ENCODE measurements at regions not wholly inside any gene's neighbourhood (a gene's known extent, or its start where the extent isn't known, plus 50 kb on each side); places are given as distances from the start of the nearest gene placed in this dataset.

GRCh38 chr1:9476790-9477463, 62.3 kb upstream of the SLC25A33 start:
- Mint-ChIP-seq H3K27me3 (ENCODE audit: low read depth, unreplicated experiment) (peaks cover 16% of the 10 kb centered on the region), H3K36me3 (ENCODE audit: low read depth, unreplicated experiment) (no peaks in the 10 kb centered on the region), H3K27ac (ENCODE audit: unreplicated experiment) (no peak overlapping the region), H3K4me3 (ENCODE audit: unreplicated experiment) (no peak overlapping the region), H3K9me3 (ENCODE audit: unreplicated experiment) (no peaks in the 10 kb centered on the region), H3K4me1 (ENCODE audit: low read depth, unreplicated experiment) (peaks cover 12% of the 10 kb centered on the region)
- Histone ChIP-seq H3K4me2 (ENCODE audit: low read length) (no peak overlapping the region), H3K27me3 (ENCODE audit: insufficient read depth, low read length) (no peaks in the 10 kb centered on the region), H2AFZ (ENCODE audit: low read depth, low read length) (no peak overlapping the region), H3K4me3 (ENCODE audit: insufficient read depth, low read depth, low read length) (no peak overlapping the region), H3K4me1 (ENCODE audit: insufficient read depth, low read length) (peaks cover 10% of the 10 kb centered on the region), H3K36me3 (ENCODE audit: insufficient read depth, low read length) (no peaks in the 10 kb centered on the region), H3K9me3 (ENCODE audit: insufficient read depth, low read depth, low read length) (no peaks in the 10 kb centered on the region), H4K20me1 (ENCODE audit: insufficient read depth, low read length) (no peaks in the 10 kb centered on the region), H3K27ac (ENCODE audit: low read depth, low read length) (no peak overlapping the region), H3K79me2 (ENCODE audit: insufficient read depth, low read length) (no peaks in the 10 kb centered on the region), H3K9ac (ENCODE audit: low read length) (no peak overlapping the region)
- no peak for FAIRE-seq
- peak; percentile 22 for DNase-seq (ENCODE audit: low read depth)
- TF ChIP-seq, protein P1, sequence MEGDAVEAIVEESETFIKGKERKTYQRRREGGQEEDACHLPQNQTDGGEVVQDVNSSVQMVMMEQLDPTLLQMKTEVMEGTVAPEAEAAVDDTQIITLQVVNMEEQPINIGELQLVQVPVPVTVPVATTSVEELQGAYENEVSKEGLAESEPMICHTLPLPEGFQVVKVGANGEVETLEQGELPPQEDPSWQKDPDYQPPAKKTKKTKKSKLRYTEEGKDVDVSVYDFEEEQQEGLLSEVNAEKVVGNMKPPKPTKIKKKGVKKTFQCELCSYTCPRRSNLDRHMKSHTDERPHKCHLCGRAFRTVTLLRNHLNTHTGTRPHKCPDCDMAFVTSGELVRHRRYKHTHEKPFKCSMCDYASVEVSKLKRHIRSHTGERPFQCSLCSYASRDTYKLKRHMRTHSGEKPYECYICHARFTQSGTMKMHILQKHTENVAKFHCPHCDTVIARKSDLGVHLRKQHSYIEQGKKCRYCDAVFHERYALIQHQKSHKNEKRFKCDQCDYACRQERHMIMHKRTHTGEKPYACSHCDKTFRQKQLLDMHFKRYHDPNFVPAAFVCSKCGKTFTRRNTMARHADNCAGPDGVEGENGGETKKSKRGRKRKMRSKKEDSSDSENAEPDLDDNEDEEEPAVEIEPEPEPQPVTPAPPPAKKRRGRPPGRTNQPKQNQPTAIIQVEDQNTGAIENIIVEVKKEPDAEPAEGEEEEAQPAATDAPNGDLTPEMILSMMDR (IDR thresholded peaks at IDR 0.05; ENCODE audit: insufficient read depth, low read depth, low read length) = no peak
- TF ChIP-seq EZH2 (IDR thresholded peaks at IDR 0.05; ENCODE audit: insufficient read depth, low read length) = no peak

- Histone ChIP-seq H3K9ac (ENCODE audit: low read length) (no peak overlapping the region), H3K27me3 (ENCODE audit: insufficient read depth, low read length) (no peaks in the 10 kb centered on the region), H3K79me2 (ENCODE audit: insufficient read depth, low read length) (no peaks in the 10 kb centered on the region), H2AFZ (ENCODE audit: low read depth, low read length) (no peak overlapping the region), H3K4me2 (ENCODE audit: low read length) (no peak overlapping the region), H4K20me1 (ENCODE audit: insufficient read depth, low read length) (no peaks in the 10 kb centered on the region), H3K36me3 (ENCODE audit: insufficient read depth, low read length) (no peaks in the 10 kb centered on the region), H3K27ac (ENCODE audit: low read depth, low read length) (no peak overlapping the region), H3K4me3 (ENCODE audit: insufficient read depth, low read depth, low read length) (no peak overlapping the region), H3K9me3 (ENCODE audit: insufficient read depth, low read depth, low read length) (no peaks in the 10 kb centered on the region), H3K4me1 (ENCODE audit: insufficient read depth, low read length) (peaks cover 10% of the 10 kb centered on the region)
- DNase-seq (ENCODE audit: low read depth) (no peak), FAIRE-seq (no peak)
- TF ChIP-seq, protein P1 (IDR thresholded peaks at IDR 0.05; ENCODE audit: insufficient read depth, low read depth, low read length) = no peak
- TF ChIP-seq EZH2 (IDR thresholded peaks at IDR 0.05; ENCODE audit: insufficient read depth, low read length) = no peak
- Mint-ChIP-seq H3K27ac (ENCODE audit: unreplicated experiment) (no peak overlapping the region), H3K27me3 (ENCODE audit: low read depth, unreplicated experiment) (peaks cover 19% of the 10 kb centered on the region), H3K9me3 (ENCODE audit: unreplicated experiment) (no peaks in the 10 kb centered on the region), H3K4me3 (ENCODE audit: unreplicated experiment) (no peak overlapping the region), H3K4me1 (ENCODE audit: low read depth, unreplicated experiment) (peaks cover 12% of the 10 kb centered on the region), H3K36me3 (ENCODE audit: low read depth, unreplicated experiment) (no peaks in the 10 kb centered on the region)
Observed at GRCh38 chr1:9477535-9477934, 61.7 kb upstream of the SLC25A33 start.

DNA sequence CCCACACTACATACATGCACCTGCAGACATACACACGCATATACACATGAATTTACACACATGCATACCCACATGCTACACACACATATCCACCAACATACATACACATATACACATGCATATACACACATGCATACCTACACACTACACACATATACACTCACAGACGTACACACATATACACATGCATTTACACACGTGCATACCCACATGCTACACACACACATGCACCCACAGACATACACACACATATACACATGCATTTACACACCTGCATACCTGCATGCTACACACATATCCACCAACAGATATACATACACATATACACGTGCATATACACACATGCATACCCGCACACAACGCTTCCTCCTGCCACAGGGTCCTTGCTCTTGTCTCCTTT, 61.2 kb upstream of the SLC25A33 start:
- H3K27ac Mint-ChIP-seq (ENCODE audit: unreplicated experiment) = no peak overlapping the region
- H4K20me1 ChIP-seq (ENCODE audit: insufficient read depth, low read length) = no peaks in the 10 kb centered on the region
- no peaks in the 10 kb centered on the region for H3K36me3 Mint-ChIP-seq (ENCODE audit: low read depth, unreplicated experiment)
- H2AFZ ChIP-seq (ENCODE audit: low read depth, low read length) = no peak overlapping the region
- H3K9me3 ChIP-seq (ENCODE audit: insufficient read depth, low read depth, low read length) = no peaks in the 10 kb centered on the region
- no peak overlapping the region for H3K27ac ChIP-seq (ENCODE audit: low read depth, low read length)
- no peak overlapping the region for H3K4me3 Mint-ChIP-seq (ENCODE audit: unreplicated experiment)
- no peak overlapping the region for H3K4me3 ChIP-seq (ENCODE audit: insufficient read depth, low read depth, low read length)
- H3K4me1 Mint-ChIP-seq (ENCODE audit: low read depth, unreplicated experiment) = peaks cover 8% of the 10 kb centered on the region
- H3K9me3 Mint-ChIP-seq (ENCODE audit: unreplicated experiment) = no peaks in the 10 kb centered on the region
- no peaks in the 10 kb centered on the region for H3K79me2 ChIP-seq (ENCODE audit: insufficient read depth, low read length)
- H3K4me2 ChIP-seq (ENCODE audit: low read length) = no peak overlapping the region
- DNase-seq (ENCODE audit: low read depth) = no peak
- peaks cover 10% of the 10 kb centered on the region for H3K4me1 ChIP-seq (ENCODE audit: insufficient read depth, low read length)
- no peak for TF ChIP-seq EZH2 (IDR thresholded peaks at IDR 0.05; ENCODE audit: insufficient read depth, low read length)
- TF ChIP-seq, protein P1 (IDR thresholded peaks at IDR 0.05; ENCODE audit: insufficient read depth, low read depth, low read length) = no peak
- H3K27me3 Mint-ChIP-seq (ENCODE audit: low read depth, unreplicated experiment) = peaks cover 19% of the 10 kb centered on the region
- no peak overlapping the region for H3K9ac ChIP-seq (ENCODE audit: low read length)
- no peaks in the 10 kb centered on the region for H3K36me3 ChIP-seq (ENCODE audit: insufficient read depth, low read length)
- no peaks in the 10 kb centered on the region for H3K27me3 ChIP-seq (ENCODE audit: insufficient read depth, low read length)
- no peak for FAIRE-seq

Data from astrocyte (in vitro differentiated cells and primary cell).